ENCODE measurements at regions not wholly inside any gene's neighbourhood (a gene's known extent, or its start where the extent isn't known, plus 50 kb on each side); places are given as distances from the start of the nearest gene placed in this dataset.

- TF ChIP-seq CTCF (IDR thresholded peaks at IDR 0.05) = no peak
- TF ChIP-seq POLR2A (IDR thresholded peaks at IDR 0.05) = no peak
- TF ChIP-seq POLR2AphosphoS5 (IDR thresholded peaks at IDR 0.05) = no peak
Observed at GRCh38 chr2:212770240-212770639, 231.6 kb upstream of the ERBB4 start.

Data from prostate gland (tissue), 2 donors.